Transverse colon (tissue), 4 donors: ENCODE measurements at regions not wholly inside any gene's neighbourhood (a gene's known extent, or its start where the extent isn't known, plus 50 kb on each side); places are given as distances from the start of the nearest gene placed in this dataset.
"Not testable (repeated sequence)": the region's sequence is repeated elsewhere in the genome, so short reads cannot be mapped to it uniquely, and the experiment has no call there.

ENCODE experiments used
- DNase-seq: peaks from one replicate; pipeline ENCODE4 v3.0.0-alpha.2; 2019
- H3K27ac ChIP-seq, 4 donors: fragments of 200-600 bp; sonication (generic); 2 replicates each; pipeline ENCODE4 v1.5.1; 2016 to 2018; ENCODE audit warnings: inconsistent platforms in 4 of 4
- H3K27me3 ChIP-seq: fragments of 200-600 bp; sonication (generic); 2 replicates; pipeline ENCODE4 v1.5.1; 2017; ENCODE audit warnings: inconsistent platforms
- H3K36me3 ChIP-seq, 4 donors: fragments of 200-600 bp; sonication (generic); 2 replicates each; pipeline ENCODE4 v1.5.1; 2017 to 2019; ENCODE audit warnings: inconsistent platforms in 4 of 4
- H3K4me1 ChIP-seq, 4 donors: fragments of 200-600 bp; sonication (generic); 2 replicates each; pipeline ENCODE4 v1.5.1; 2017 to 2020; ENCODE audit warnings: inconsistent platforms in 4 of 4
- H3K4me3 ChIP-seq, 4 donors: fragments of 200-600 bp; sonication (generic); 1 replicate in 1 of 4; 2 replicates in 3 of 4; pipeline versions ENCODE4 v1.5.1 to v1.6.1; 2017 to 2019; ENCODE audit warnings: inconsistent platforms in 4 of 4
- H3K9me3 ChIP-seq, 2 donors: fragments of 200-600 bp; sonication (generic); 2 replicates each; pipeline ENCODE4 v1.5.1; 2017 to 2019; ENCODE audit warnings: inconsistent platforms in 2 of 2
- CTCF ChIP-seq, 5 experiments: fragments of 200-600 bp in 3 of 5; fragments of 450-650 bp in 2 of 5; sonication (generic) in 3 of 5; IDR thresholded peaks; 1 replicate in 2 of 5; 2 replicates in 3 of 5; pipeline ENCODE4 v1.5.1; 2016 to 2017; ENCODE audit warnings: antibody characterized with exemption in 5 of 5, inconsistent platforms in 3 of 5, mild to moderate bottlenecking in 2 of 5, moderate library complexity in 1 of 5
- EP300 ChIP-seq: sonication (generic); formaldehyde crosslinking; IDR thresholded peaks from one replicate; pipeline ENCODE4 v1.6.1; 2017; ENCODE audit warnings: antibody characterized with exemption, low read depth
- POLR2A ChIP-seq: fragments of 450-650 bp; IDR thresholded peaks from one replicate; pipeline ENCODE4 v1.6.1; 2016; ENCODE audit warnings: antibody characterized with exemption, mild to moderate bottlenecking, moderate library complexity
- POLR2AphosphoS5 ChIP-seq, 3 donors: sonication (generic); formaldehyde crosslinking; IDR thresholded peaks; one replicate each; pipeline ENCODE4 v1.6.1; 2016; ENCODE audit warnings: antibody characterized with exemption in 3 of 3
- WGBS, 2 donors: methylation state at CpG; one replicate each; pipeline ENCODE4 v1.1.5; 2018; ENCODE audit warnings: low coverage in 1 of 2; 5-methylcytosine and 5-hydroxymethylcytosine counted together
- in situ Hi-C, 4 donors: fragments of 200-750 bp; cut with MboI; loops; one replicate each; pipeline versions ENCODE4 v1.15.0 to v1.15.1; 2017; ENCODE audit warnings: low sequenced_read_pairs in 3 of 4, low pct_ligation_motif_present in 1 of 4, low pct_unique_long_range_greater_than_20kb in 1 of 4
- intact Hi-C: fragments of 100-400 bp; cut with DNase I; formaldehyde crosslinking; loops from one replicate; pipeline ENCODE4 v1.15.1; 2023; ENCODE audit warnings: low total_unique reads

- H3K4me1 ChIP-seq, result no peaks in the 10 kb centered on the region
- no peak overlapping the region for H3K4me3 ChIP-seq
- no peaks in the 10 kb centered on the region for H3K9me3 ChIP-seq
- TF ChIP-seq EP300 (no peak), POLR2A (no peak), POLR2AphosphoS5 (IDR thresholded peaks at IDR 0.05) (no peak), CTCF (IDR thresholded peaks at IDR 0.05) (no peak)
- intact Hi-C loops (no loop called here), in situ Hi-C loops (no loop called here)
- no peaks in the 10 kb centered on the region for H3K27me3 ChIP-seq
- DNase-seq, result no peak
- 64 to 75% methylated on average over 1 to 2 of the region's 2 CpGs for WGBS, 2 donors
- H3K36me3 ChIP-seq, result no peaks in the 10 kb centered on the region
- H3K27ac ChIP-seq, result no peak overlapping the region
Measured at GRCh38 chr4:33493231-33493630, 2751.1 kb downstream of the ARAP2 start.

GRCh38 chr4:33494150-33494549 is 2750.2 kb downstream of the ARAP2 start:
- 58% methylated on average over 2 of the region's 2 CpGs for WGBS, 2 donors
- intact Hi-C loops (no loop called here), in situ Hi-C loops (no loop called here)
- Histone ChIP-seq H3K4me3 (no peak overlapping the region), H3K4me1 (no peaks in the 10 kb centered on the region), H3K36me3 (no peaks in the 10 kb centered on the region), H3K27ac (no peak overlapping the region), H3K9me3 (no peaks in the 10 kb centered on the region), H3K27me3 (no peaks in the 10 kb centered on the region)
- DNase-seq, result no peak
- no peak for TF ChIP-seq POLR2A
- TF ChIP-seq CTCF (IDR thresholded peaks at IDR 0.05), result no peak
- no peak for TF ChIP-seq EP300
- TF ChIP-seq POLR2AphosphoS5 (IDR thresholded peaks at IDR 0.05), result no peak

- H3K4me1 ChIP-seq, DNase-seq, H3K27ac ChIP-seq, H3K27me3 ChIP-seq, H3K4me3 ChIP-seq, in situ Hi-C loops, H3K36me3 ChIP-seq, H3K9me3 ChIP-seq: not testable (repeated sequence)
- WGBS, 2 donors, result 92 to 93% methylated on average over 6 of the region's 6 CpGs
- intact Hi-C loops, result loop anchor here (10.0 kb wide), 1 partner anchor 1897 kb away; no protein-coding TSS in a partner anchor
Measured at GRCh38 chr4:33501587-33501986, 2742.7 kb downstream of the ARAP2 start.

- intact Hi-C loops (no loop called here), in situ Hi-C loops (no loop called here)
- no peaks in the 10 kb centered on the region for H3K4me1 ChIP-seq
- TF ChIP-seq CTCF (IDR thresholded peaks at IDR 0.05) (no peak), POLR2AphosphoS5 (IDR thresholded peaks at IDR 0.05) (no peak), POLR2A (no peak), EP300 (no peak)
- 61 to 62% methylated on average over 3 of the region's 3 CpGs for WGBS, 2 donors
- H3K27ac ChIP-seq, result no peak overlapping the region
- no peak overlapping the region for H3K4me3 ChIP-seq
- DNase-seq, result no peak
- H3K9me3 ChIP-seq, result no peaks in the 10 kb centered on the region
- no peaks in the 10 kb centered on the region for H3K27me3 ChIP-seq
- no peaks in the 10 kb centered on the region for H3K36me3 ChIP-seq
Measured at GRCh38 chr4:33512397-33512796, 2731.9 kb downstream of the ARAP2 start.

- no peaks in the 10 kb centered on the region for H3K9me3 ChIP-seq
- intact Hi-C loops, result no loop called here
Measured at GRCh38 chr4:33518856-33519255, 2725.5 kb downstream of the ARAP2 start.

More at GRCh38 chr4:33518856-33519255, 2725.5 kb downstream of the ARAP2 start:
- Histone ChIP-seq H3K4me1 (no peaks in the 10 kb centered on the region), H3K27ac (no peak overlapping the region), H3K4me3 (no peak overlapping the region), H3K36me3 (no peaks in the 10 kb centered on the region), H3K27me3 (no peaks in the 10 kb centered on the region)
- no peak for DNase-seq
- TF ChIP-seq CTCF (IDR thresholded peaks at IDR 0.05) (no peak), POLR2AphosphoS5 (IDR thresholded peaks at IDR 0.05) (no peak), EP300 (no peak), POLR2A (no peak)
- in situ Hi-C loops, result no loop called here
- 83 to 90% methylated on average over 5 to 6 of the region's 6 CpGs for WGBS, 2 donors
